Thyroid gland (tissue), 4 donors: ENCODE measurements at regions not wholly inside any gene's neighbourhood (a gene's known extent, or its start where the extent isn't known, plus 50 kb on each side); places are given as distances from the start of the nearest gene placed in this dataset.

Experiments
- POLR2A ChIP-seq, 2 donors: fragments of 450-650 bp; IDR thresholded peaks; one replicate each; pipeline ENCODE4 v1.6.1; 2017; ENCODE audit warnings: antibody characterized with exemption in 2 of 2, mild to moderate bottlenecking in 2 of 2, moderate library complexity in 1 of 2
- TF ChIP-seq, protein P1 (sequence below), 6 experiments: fragments of 200-600 bp in 3 of 6; fragments of 450-650 bp in 3 of 6; sonication (generic) in 3 of 6; IDR thresholded peaks; one replicate each; pipeline ENCODE4 v1.5.1; 2016 to 2019; ENCODE audit warnings: antibody characterized with exemption in 6 of 6, mild to moderate bottlenecking in 2 of 6, inconsistent platforms in 1 of 6, moderate library complexity in 1 of 6

GRCh38 chr6:25025248-25025918, 89.6 kb upstream of the RIPOR2 start:
- no peak for TF ChIP-seq POLR2A (IDR thresholded peaks at IDR 0.05)
- TF ChIP-seq, protein P1, sequence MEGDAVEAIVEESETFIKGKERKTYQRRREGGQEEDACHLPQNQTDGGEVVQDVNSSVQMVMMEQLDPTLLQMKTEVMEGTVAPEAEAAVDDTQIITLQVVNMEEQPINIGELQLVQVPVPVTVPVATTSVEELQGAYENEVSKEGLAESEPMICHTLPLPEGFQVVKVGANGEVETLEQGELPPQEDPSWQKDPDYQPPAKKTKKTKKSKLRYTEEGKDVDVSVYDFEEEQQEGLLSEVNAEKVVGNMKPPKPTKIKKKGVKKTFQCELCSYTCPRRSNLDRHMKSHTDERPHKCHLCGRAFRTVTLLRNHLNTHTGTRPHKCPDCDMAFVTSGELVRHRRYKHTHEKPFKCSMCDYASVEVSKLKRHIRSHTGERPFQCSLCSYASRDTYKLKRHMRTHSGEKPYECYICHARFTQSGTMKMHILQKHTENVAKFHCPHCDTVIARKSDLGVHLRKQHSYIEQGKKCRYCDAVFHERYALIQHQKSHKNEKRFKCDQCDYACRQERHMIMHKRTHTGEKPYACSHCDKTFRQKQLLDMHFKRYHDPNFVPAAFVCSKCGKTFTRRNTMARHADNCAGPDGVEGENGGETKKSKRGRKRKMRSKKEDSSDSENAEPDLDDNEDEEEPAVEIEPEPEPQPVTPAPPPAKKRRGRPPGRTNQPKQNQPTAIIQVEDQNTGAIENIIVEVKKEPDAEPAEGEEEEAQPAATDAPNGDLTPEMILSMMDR (IDR thresholded peaks at IDR 0.05): no peak
